ENCODE measurements at regions not wholly inside any gene's neighbourhood (a gene's known extent, or its start where the extent isn't known, plus 50 kb on each side); places are given as distances from the start of the nearest gene placed in this dataset.

GRCh38 chr9:99602854-99603253, 218.8 kb upstream of the NR4A3 start:
- Histone ChIP-seq H3K27ac (no peak overlapping the region), H3K4me2 (no peak overlapping the region), H3K4me1 (no peaks in the 10 kb centered on the region), H3K9me3 (no peaks in the 10 kb centered on the region), H3K4me3 (no peak overlapping the region)
- ChIA-PET CTCF (no interaction called here), POLR2A (no interaction called here)
- FAIRE-seq (no peak), ATAC-seq (no peak), DNase-seq (ENCODE audit: low read depth in 1 of 2, low spot score in 1 of 2) (no peak)
- TF ChIP-seq HOXA7 (CRISPR knock-in tag; IDR thresholded peaks at IDR 0.05), result no peak
- no peak for TF ChIP-seq ZFP36 (IDR thresholded peaks at IDR 0.05; ENCODE audit: borderline replicate concordance, partially characterized antibody)
- no peak for TF ChIP-seq HOXB5 (CRISPR knock-in tag; IDR thresholded peaks at IDR 0.05)
- TF ChIP-seq PHF8 (IDR thresholded peaks at IDR 0.05; ENCODE audit: borderline replicate concordance, low read depth), result no peak
- no peak for TF ChIP-seq TP53 (CRISPR knock-in tag; IDR thresholded peaks at IDR 0.05)
- TF ChIP-seq CTCF (IDR thresholded peaks at IDR 0.05), result no peak
- no peak for TF ChIP-seq CBX8 (IDR thresholded peaks at IDR 0.05)
- no peak for TF ChIP-seq FOXS1 (CRISPR knock-in tag; IDR thresholded peaks at IDR 0.05)
- TF ChIP-seq NPAS2 (CRISPR knock-in tag; IDR thresholded peaks at IDR 0.05; ENCODE audit: borderline replicate concordance), result no peak
- TF ChIP-seq FOSB (CRISPR knock-in tag; IDR thresholded peaks at IDR 0.05), result no peak
- TF ChIP-seq MAX (IDR thresholded peaks at IDR 0.05), result no peak
- TF ChIP-seq ATOH8 (CRISPR knock-in tag; IDR thresholded peaks at IDR 0.05; ENCODE audit: low read depth), result no peak

GRCh38 chr9:99605016-99605743, 216.5 kb upstream of the NR4A3 start:
- Histone ChIP-seq H3K9me3 (no peaks in the 10 kb centered on the region), H3K4me2 (no peak overlapping the region), H3K4me1 (no peaks in the 10 kb centered on the region), H3K27ac (no peak overlapping the region), H3K4me3 (no peak overlapping the region)
- no peak for FAIRE-seq
- CTCF ChIA-PET, result no interaction called here
- POLR2A ChIA-PET, result no interaction called here
- DNase-seq (ENCODE audit: low read depth in 1 of 2, low spot score in 1 of 2), result no peak
- WGBS (ENCODE audit: missing lambda C conversion rate), result 21% methylated on average over 5 of the region's 5 CpGs
- TF ChIP-seq ZFP36 (IDR thresholded peaks at IDR 0.05; ENCODE audit: borderline replicate concordance, partially characterized antibody) (no peak), MAZ (IDR thresholded peaks at IDR 0.05; ENCODE audit: borderline replicate concordance, low read depth, low read length) (no peak), CBX8 (IDR thresholded peaks at IDR 0.05) (no peak), NFE2L2 (conservative IDR thresholded peaks at IDR 0.05; ENCODE audit: low read length) (no peak), SMC3 (IDR thresholded peaks at IDR 0.05) (no peak), RARB (CRISPR knock-in tag; IDR thresholded peaks at IDR 0.05) (no peak), NPAS2 (CRISPR knock-in tag; IDR thresholded peaks at IDR 0.05; ENCODE audit: borderline replicate concordance) (no peak), NR3C1 (IDR thresholded peaks at IDR 0.05) (no peak), BHLHE40 (IDR thresholded peaks at IDR 0.05; ENCODE audit: low read depth, low read length) (no peak), E2F6 (IDR thresholded peaks at IDR 0.05; ENCODE audit: borderline replicate concordance, low read depth) (no peak), CBX2 (IDR thresholded peaks at IDR 0.05; ENCODE audit: borderline replicate concordance, low read depth) (no peak), ZC3H11A (IDR thresholded peaks at IDR 0.05) (no peak), REST (IDR thresholded peaks at IDR 0.05) (no peak), MYC (IDR thresholded peaks at IDR 0.05; ENCODE audit: borderline replicate concordance, low read length) (no peak)
- no peak for ATAC-seq
